NCI-H2171 (cell line): ENCODE measurements at regions not wholly inside any gene's neighbourhood (a gene's known extent, or its start where the extent isn't known, plus 50 kb on each side); places are given as distances from the start of the nearest gene placed in this dataset.

Experiments used
- DNase-seq: peaks from one replicate; lab custom pipeline; 2025; lab: John Stamatoyannopoulos, UW

GRCh38 chr13:44022196-44022595 lies 142.5 kb downstream of the LACC1 start:
- no peak for DNase-seq

DNA sequence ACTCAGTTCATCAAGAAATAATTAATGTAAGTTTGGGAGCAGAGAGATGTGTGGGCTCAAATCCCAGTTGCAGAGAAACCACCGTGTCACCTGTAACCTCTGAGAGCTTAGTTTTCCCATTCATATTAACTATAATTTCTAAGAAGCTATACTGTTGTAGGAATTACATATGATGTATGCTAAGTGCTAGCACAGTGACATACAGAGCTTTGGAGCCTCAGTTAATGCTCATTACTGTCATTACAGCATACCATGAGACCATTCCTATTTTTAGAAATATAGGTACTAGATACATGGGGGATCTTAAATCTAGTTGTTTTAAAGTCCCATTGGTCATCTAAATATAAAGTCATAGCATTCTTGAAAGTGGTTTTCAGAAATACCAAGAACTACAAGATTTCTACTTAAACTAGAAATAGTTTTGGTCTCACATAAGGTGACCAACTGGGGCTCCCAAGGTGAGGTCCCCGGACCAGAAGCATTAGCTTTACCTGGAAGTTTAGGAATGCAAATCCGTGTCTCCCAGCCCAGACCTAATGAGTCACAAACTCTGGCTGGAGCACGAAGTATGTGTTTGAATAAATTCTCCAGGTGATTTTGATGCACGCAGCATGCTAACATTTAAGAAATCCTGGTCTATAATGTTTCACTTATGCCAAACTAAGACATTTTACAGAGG lies 144.6 kb downstream of the LACC1 start:
- DNase-seq, result no peak

DNA sequence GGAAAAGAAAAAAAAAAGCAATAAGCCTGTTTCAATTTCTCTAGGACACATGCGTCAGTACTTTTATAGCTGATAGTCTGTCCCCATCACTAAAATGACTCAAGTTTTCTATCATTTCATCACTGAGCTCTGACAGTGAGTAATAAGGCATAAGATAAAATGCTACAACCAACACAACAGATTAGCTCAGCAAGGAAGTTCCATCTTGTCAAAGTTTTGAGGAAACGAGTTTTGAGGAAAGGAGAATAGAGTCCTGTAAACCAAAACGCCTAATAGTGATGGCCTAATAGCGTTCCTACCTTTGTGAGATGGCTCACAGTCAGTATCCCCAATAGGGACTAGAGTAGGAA lies 145.1 kb downstream of the LACC1 start:
- DNase-seq, result no peak

DNA sequence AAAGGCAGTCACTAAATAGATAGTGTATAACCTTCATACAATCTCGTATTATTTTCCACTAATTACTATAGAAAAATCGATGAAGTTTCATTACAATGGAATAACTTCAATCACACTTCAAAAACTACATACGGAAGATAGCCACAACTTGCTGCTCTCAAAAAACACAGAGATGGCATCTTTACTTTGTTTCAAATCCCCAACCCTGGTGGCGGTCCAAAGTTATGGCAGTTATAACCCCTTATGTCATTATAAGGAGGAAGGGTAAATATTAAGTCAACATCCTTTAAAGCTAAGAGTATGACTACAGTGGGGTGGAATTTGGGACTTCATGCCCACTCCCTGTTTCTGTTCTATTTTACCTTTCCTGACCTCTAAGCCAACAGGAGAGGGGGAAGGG lies 146.5 kb downstream of the LACC1 start:
- no peak for DNase-seq

DNA sequence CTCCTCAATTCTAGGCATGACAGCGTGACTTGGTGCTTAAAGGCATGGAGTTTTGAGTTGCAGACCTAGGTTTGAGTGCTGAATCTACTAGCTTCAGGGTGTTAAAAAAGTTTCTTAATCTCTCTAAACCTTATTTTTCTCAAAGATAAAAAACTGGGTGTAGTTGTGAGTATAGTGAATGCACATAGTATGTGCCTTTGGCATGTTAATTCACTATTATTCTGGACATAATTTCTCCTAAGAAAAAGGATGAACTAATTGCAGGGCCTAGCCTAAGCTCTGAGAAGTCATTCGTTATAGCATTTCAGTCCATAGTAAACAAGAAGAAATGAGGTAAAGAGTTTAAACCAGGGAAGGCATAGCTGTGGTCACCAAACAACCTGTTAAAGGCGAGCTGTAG lies 149.0 kb downstream of the LACC1 start:
- DNase-seq, result no peak

DNA sequence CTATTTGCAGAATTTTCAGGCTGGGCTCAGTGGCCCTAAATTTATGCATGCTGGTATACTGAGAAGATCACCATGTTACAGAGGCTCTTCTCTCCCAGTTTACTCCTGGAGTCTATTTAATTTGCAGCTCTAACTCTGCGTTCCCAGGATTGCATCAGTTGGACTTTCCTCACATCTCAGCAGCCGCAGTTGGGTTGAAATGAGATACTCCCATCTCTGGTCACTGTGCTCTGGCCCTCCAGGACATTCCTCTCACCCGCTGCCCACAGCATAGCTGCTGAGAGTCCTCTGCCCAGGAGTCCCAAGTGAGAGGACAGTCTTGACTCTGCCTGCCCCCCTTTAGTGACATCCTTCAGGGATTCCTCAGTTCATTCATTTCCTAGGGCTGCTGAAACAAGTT lies 150.9 kb downstream of the LACC1 start:
- no peak for DNase-seq

DNA sequence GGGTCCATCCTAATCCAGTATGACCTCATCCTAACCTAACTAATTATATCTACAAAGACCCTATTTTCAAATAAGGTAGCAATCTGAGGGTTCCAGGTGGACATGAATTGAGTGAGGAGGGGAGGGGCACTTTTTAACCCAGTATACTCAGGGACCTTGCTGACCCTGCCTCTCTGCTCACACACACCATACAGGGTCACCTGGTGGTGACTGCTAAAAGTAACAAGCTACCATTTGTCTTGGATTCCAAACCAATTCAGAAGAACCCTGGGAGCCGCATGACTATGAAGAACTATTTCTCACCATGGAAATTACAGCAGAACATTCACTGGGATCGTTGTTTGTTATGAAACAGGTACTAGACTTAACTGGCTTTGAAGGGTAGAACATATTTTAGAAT lies 151.9 kb downstream of the LACC1 start:
- DNase-seq, result no peak

DNA sequence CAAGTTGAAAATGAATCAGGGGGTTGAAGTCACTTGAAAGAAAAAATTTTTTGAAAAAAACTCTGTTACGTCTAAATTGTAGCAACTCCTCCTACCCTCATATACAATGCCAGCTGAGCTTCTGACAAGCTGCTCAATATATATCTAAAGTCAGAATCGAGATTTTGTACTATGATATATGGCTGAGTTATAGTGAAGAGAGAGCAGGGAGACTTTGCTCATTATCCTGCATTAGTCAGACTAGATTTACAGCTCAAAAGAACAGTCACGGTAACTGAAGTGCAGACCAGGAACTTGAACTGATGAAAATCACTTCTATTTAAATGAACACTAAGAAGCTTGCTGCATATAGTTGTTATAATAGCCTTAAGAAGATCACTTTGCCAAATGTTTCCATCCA lies 153.1 kb downstream of the LACC1 start:
- no peak for DNase-seq

DNA sequence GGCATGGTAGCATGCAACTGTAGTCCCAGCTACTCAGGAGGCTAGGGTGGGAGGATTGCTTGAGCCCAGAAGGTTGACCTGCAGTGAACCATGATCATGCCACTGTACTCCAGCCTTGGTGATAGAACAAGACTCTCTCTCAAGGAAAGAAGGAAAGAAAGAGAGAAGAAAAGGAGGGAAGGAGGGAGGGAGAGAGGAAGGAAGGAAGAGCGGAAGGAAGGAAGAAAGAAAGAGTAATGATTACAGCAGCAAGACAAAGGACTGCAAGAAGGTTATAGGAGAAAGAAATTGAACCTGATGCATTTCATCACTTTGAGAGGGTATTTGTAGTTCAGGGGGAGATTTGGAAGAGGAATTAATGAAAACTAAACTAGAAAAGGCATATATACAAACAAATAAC lies 155.7 kb downstream of the LACC1 start:
- no peak for DNase-seq

DNA sequence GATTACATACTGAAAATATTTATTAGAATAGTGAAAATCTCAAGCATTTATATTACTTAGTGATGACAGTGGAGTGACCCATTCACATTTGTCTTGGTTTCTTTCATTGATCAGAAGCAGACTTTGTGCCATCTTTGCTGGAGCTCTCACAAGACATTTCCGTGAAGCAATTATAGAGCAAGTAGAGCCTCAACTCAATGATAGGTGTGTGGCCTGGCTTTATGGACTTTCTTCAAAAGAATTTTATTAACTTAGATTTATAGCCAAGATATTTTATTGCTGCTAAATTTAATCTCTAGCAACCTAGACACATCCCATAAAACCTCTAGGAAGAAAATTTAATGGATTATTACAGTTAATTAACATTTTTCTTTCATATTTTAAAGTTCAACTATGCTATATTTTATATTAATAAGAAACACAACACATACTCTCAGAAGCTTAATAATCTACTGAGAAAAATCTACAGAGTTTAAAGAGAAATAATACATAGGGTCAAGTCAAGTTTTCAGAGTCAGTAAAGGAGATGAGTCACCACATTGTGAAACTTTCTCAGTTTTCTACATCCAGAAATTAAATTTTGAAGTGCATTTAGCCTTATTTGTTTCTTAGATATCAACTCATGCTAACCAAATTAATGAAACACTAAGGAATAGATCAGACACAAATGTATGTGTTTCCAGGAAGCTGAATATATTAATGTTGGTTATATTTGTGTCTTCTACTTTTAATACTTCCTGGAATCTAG lies 160.5 kb downstream of the LACC1 start:
- DNase-seq, result no peak

GRCh38 chr13:44040818-44041100 lies 161.1 kb downstream of the LACC1 start:
- no peak for DNase-seq

DNA sequence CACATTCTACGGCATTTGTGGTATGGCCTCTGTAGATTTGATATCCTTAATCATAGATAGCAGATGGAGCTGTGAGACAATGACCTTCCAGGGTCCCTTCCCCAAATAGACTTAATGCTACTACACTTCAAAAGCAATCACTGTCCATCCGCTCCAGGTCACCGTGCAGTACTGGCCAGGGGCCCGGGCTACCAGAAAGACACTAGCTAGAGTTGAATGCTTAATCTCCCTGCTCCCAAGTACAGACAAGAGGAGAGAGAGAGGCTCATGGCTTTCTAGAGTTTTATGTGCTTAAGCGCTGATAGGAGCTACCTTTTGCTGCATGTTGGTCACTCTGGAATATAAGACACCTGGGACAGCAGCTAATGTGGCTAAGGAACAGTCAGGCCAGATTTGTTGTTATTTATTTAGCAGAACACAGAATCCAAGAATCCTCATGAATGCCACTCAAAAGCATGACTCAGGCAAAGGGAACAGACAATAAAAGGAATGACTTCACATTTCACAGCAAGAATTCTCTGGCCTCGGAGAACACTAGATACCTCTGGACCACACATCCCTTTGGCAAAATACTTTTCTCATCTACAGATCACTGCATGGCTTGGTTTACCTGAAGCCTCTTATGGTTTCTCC lies 165.0 kb downstream of the LACC1 start:
- no peak for DNase-seq

GRCh38 chr13:44045180-44045562 lies 165.5 kb downstream of the LACC1 start:
- no peak for DNase-seq

DNA sequence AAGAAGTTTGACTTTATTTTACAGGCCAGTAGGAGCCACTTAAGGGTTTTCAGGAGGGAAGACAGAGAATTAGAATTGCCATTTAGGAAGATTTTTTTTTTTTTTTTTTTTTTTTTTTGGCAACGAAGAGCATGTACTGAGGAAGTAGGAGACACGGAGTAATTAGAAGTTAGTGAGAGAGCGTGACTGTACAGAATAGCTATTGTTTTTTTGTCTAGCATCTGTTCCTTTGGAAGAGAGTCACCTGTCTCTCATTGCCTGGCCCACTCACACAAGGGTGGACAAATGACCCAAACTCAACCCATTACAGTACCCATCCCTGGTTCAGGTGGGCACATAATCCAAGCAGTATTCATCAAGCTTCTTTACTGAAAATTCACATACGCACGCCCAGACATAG lies 166.7 kb downstream of the LACC1 start:
- no peak for DNase-seq

- DNase-seq, result no peak
Measured at GRCh38 chr13:44048326-44048725, 168.6 kb downstream of the LACC1 start.

DNA sequence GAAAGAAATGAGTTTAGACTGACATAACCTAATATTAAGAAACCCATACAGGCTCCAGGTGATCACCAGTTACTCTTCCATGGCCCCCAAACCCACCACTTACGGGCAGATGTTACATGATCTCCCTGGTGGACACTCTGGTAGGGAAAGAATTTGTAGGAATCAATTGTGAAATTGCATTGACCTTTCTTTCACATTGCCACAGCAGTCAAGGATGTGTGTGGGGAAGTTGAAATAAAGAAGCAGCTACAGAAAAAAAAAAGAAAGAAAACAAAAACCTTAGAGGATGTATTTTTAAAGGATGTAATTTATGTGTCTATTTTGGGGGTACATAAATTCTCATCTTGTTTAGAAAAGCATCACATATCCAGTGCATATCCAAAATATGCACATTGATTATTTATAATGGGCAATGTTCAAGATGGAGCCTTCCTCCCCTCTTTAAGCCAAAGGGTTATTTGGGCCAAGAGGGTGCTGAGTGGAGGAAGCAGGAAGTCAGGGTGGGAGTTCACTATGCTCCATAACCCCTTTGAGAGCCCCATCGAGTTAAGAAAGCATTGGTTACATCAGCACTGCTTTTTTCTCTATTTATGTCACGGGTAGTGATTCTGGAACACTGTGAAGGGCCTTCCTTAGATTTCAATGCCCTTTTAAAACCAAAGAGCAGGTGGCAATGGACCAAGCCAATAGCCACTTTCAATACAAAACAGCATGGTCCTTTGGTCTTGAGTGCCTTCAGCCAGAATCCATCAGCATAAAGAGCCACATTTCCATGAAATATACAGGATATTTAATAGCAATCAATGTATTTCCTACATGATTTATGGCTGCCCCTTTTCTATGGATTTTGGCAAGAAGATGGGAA lies 169.6 kb downstream of the LACC1 start:
- no peak for DNase-seq

DNA sequence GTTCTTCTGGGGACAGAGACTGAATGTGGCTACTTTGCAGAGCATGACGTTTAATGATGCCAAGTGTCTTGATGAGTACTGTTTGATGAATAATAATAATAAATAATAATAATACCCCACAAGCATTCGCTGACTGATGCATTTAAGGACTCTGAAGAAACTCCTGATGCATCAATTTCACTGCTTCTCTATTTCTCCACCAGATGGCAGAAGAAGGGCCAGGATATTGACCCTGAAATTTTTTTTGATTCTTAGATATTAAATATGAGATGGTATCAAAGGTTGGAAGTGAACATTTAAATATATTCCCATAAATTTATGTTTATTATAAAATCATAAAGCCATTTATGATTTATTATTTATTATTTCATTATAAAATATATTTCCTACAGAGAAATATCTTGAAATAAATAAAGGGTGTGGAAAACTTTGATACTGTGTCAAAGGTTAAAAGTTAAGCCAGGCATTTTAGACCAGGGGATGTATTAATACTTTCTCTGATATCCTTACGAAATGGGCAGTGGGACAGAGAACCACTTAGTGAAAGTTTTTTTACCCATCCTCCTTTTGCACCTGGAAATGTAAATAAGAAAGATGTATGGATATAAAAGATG lies 170.9 kb downstream of the LACC1 start:
- DNase-seq, result no peak

GRCh38 chr13:44051405-44051804 lies 171.7 kb downstream of the LACC1 start:
- no peak for DNase-seq

DNA sequence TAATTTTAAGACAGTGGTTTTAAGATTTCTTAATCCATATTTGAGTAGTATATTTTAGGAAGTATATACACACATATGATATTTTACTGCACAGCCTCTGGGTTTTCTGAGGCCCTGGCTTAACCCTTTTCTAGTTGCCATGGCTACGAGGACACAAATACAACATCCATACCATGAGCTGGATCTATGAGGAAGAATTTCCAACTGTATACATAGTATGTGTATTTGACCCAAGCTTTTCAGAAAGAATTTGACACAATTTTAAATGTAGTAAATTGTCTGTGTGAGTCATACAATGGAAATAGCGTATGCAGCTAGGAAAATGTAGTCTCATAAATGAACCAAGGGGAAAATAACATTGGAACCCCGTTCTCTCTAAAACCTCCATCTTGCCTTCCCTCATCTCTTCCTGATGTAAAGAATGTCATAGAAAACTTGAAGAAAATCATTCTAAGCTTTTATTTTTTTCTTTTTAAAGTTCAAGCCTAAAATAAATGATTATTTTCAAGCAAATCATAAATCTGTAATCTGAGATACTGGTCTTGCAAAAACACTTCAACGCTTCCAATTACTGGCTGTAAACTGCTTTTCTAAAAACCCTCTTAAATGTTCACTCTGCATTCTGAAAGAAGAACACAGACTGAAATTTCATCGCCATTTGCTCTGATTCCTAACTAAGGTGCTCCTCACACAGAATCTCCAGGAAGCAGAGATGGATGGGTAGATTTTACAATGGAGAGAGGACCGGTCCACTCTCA lies 172.4 kb downstream of the LACC1 start:
- no peak for DNase-seq

DNA sequence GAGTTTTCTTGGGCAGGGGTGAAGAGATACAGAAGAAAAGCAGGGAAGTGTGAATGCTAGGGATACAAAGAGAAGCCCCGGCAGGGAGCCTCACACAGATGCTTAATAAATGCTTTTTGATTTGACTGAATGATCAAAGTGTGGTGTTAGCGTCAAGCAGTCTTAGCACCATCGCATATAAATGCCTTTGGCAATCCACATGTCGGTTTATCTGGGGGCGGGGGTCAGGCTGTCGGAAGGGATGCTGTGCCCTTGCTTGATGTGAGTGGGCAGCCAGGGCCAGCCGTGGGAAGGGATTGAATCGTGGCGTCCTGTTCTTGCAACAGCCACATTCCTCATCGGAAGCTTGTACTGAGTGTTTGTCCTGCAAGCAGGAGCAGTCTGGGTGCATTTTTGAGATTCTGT lies 173.1 kb downstream of the LACC1 start:
- no peak for DNase-seq

GRCh38 chr13:44053208-44053607 lies 173.5 kb downstream of the LACC1 start:
- DNase-seq, result no peak

DNA sequence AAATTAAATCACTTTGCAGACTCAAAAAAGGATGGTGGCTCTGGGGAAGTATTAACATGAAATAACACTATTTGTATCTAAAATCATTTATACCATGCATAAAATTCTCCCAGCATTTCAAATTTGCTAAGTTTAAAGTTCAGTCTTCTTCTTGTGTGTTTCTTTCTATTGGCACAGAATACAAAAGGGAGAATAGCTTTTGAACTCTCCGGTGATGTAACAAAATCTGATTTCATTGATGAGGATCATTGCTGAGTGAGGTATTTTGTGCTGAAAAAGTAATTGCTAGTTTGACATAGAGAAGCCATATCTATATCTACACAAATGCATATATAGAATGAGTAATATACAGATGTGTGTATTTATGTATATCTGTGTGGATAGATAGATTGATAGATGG lies 174.8 kb downstream of the LACC1 start:
- no peak for DNase-seq
